Upper lobe of left lung (tissue), 6 donors: ENCODE measurements at regions not wholly inside any gene's neighbourhood (a gene's known extent, or its start where the extent isn't known, plus 50 kb on each side); places are given as distances from the start of the nearest gene placed in this dataset.
A peak's percentile ranks its signal among the peaks of the same experiment; 100 is the strongest.
"Not testable (repeated sequence)": the region's sequence is repeated elsewhere in the genome, so short reads cannot be mapped to it uniquely, and the experiment has no call there.

ENCODE experiments used
- ATAC-seq, 2 donors: fragments of 200-7000 bp; cut with Tn5 transposase; one replicate each; pipeline ENCODE4 v1.9.1; 2022; ENCODE audit warnings: mild to moderate bottlenecking in 2 of 2, moderate library complexity in 2 of 2; ENCODE audit not compliant: low FRiP score in 2 of 2
- DNase-seq, 2 donors: peaks; one replicate each; pipeline ENCODE4 v3.0.0-alpha.2; 2019 to 2020
- H3K27ac ChIP-seq, 4 donors: fragments of 200-600 bp; sonication (generic); one replicate each; pipeline ENCODE4 v1.5.1; 2016 to 2019
- H3K27me3 ChIP-seq, 4 donors: fragments of 200-600 bp; sonication (generic); one replicate each; pipeline ENCODE4 v1.5.1; 2017 to 2019
- H3K36me3 ChIP-seq, 4 donors: fragments of 200-600 bp; sonication (generic); one replicate each; pipeline ENCODE4 v1.5.1; 2016 to 2019
- H3K4me1 ChIP-seq, 4 donors: fragments of 200-600 bp; sonication (generic); one replicate each; pipeline ENCODE4 v1.5.1; 2018 to 2019
- H3K4me3 ChIP-seq, 4 donors: fragments of 200-600 bp; sonication (generic); one replicate each; pipeline ENCODE4 v1.5.1; 2017 to 2019; ENCODE audit warnings: mild to moderate bottlenecking in 2 of 4, moderate library complexity in 1 of 4
- H3K9me3 ChIP-seq, 4 donors: fragments of 200-600 bp; sonication (generic); one replicate each; pipeline ENCODE4 v1.5.1; 2018 to 2019
- EP300 ChIP-seq, 4 donors: sonication (generic); formaldehyde crosslinking; IDR thresholded peaks; one replicate each; pipeline ENCODE4 v1.5.1; 2017; ENCODE audit warnings: antibody characterized with exemption in 4 of 4, control low read depth in 2 of 4
- POLR2A ChIP-seq, 4 donors: fragments of 450-650 bp; IDR thresholded peaks; one replicate each; pipeline ENCODE4 v1.5.1; 2016 to 2017; ENCODE audit warnings: antibody characterized with exemption in 4 of 4, mild to moderate bottlenecking in 2 of 4
- POLR2AphosphoS5 ChIP-seq, 2 donors: sonication (generic); formaldehyde crosslinking; IDR thresholded peaks; one replicate each; pipeline ENCODE4 v1.5.1; 2017; ENCODE audit warnings: antibody characterized with exemption in 2 of 2
- WGBS, 2 donors: methylation state at CpG; one replicate each; pipeline ENCODE4 v1.1.5; 2017 to 2018; 5-methylcytosine and 5-hydroxymethylcytosine counted together
- TF ChIP-seq, protein P1 (sequence below), 6 experiments: fragments of 450-650 bp in 4 of 6; fragments of 200-600 bp in 2 of 6; sonication (generic) in 2 of 6; IDR thresholded peaks; one replicate each; pipeline ENCODE4 v1.5.1; 2016 to 2019; ENCODE audit warnings: antibody characterized with exemption in 6 of 6
- donor health status: DM: no; HTN: no; CAD: no; lungs with moderate emphysema.
- donor health status: DM: no; HTN: yes; CAD: no; lungs with severe emphysema.

DNA sequence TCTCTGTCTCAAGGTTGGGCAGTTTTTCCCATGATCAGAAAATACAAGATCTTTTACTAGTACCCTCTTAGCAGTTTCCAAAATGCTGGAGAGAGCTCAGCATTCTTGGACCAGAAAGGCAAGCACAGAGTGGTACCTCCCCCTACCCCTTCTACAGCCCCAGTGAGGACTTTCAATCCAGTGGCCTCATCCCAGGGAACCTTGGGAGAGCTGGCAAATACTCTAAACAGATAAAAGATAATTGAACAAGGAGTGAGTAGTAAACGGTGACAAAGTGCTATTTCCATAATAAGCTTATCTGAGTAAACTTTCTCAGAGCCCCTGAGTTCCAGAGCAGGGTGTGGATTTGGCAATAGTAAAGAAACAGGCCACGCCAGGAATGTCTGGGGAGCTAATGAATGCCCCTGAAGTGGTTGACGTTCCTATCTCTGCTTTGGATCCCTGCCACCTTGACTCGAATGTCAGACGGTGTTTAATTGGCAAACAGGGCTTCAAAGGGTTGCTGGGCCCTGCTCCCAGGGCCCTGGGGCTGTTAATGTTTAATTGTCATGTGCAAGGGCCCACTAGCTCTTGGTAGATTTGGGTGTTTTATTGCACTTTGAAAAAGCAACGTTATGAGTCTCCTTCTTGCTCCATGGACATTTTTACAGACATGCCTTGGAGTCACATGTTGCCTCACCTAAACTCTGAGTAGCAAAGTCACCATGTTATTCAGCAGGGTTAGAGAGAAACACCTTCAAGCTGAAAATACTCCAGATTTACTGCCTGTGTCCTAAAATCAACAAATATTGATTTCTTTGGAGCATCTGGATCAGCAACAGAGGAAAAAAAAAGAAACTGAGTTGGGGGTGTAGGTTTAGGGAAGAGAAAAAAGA is 239.9 kb downstream of the CYRIA start:
- WGBS, 2 donors, result 15 to 36% methylated on average over 6 of the region's 6 CpGs
- ATAC-seq, result peak; percentile 59 to 89
- Histone ChIP-seq H3K27me3 (no peaks in the 10 kb centered on the region), H3K27ac (no peak overlapping the region), H3K4me1 (peaks cover 0 to 20% (median 0%) of the 10 kb centered on the region in 4 donors), H3K4me3 (no peak overlapping the region), H3K36me3 (no peaks in the 10 kb centered on the region), H3K9me3 (no peaks in the 10 kb centered on the region)
- DNase-seq, result peak in 1 of 2 donors; percentile 62
- no peak for TF ChIP-seq EP300 (IDR thresholded peaks at IDR 0.05)
- TF ChIP-seq, protein P1, sequence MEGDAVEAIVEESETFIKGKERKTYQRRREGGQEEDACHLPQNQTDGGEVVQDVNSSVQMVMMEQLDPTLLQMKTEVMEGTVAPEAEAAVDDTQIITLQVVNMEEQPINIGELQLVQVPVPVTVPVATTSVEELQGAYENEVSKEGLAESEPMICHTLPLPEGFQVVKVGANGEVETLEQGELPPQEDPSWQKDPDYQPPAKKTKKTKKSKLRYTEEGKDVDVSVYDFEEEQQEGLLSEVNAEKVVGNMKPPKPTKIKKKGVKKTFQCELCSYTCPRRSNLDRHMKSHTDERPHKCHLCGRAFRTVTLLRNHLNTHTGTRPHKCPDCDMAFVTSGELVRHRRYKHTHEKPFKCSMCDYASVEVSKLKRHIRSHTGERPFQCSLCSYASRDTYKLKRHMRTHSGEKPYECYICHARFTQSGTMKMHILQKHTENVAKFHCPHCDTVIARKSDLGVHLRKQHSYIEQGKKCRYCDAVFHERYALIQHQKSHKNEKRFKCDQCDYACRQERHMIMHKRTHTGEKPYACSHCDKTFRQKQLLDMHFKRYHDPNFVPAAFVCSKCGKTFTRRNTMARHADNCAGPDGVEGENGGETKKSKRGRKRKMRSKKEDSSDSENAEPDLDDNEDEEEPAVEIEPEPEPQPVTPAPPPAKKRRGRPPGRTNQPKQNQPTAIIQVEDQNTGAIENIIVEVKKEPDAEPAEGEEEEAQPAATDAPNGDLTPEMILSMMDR (IDR thresholded peaks at IDR 0.05), result no peak
- no peak for TF ChIP-seq POLR2A (IDR thresholded peaks at IDR 0.05)
- TF ChIP-seq POLR2AphosphoS5 (IDR thresholded peaks at IDR 0.05), result no peak

DNA sequence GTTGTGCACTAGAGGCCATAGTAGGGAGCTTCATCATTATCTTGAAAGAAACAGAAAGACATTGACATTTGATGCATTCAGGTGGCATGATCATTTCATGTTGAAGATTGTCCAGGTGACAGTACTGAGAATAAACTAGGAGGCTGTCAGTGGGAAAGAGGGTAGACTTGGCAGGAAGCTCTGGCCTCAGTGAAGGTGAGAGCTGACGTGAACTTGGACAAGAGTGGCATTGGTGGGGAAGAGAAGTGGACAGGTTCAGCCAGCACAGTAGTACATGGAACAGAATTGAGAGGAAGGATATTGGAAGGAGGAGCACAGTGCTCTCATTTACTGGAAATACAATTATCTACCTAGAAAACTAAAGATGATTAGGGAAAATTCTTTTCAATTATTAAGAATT is 245.2 kb downstream of the CYRIA start:
- no peaks in the 10 kb centered on the region for H3K36me3 ChIP-seq
- peaks cover 0 to 4% (median 0%) of the 10 kb centered on the region in 4 donors for H3K4me1 ChIP-seq
- TF ChIP-seq POLR2A (IDR thresholded peaks at IDR 0.05), result no peak
- TF ChIP-seq EP300 (IDR thresholded peaks at IDR 0.05), result no peak
- TF ChIP-seq, protein P1 (IDR thresholded peaks at IDR 0.05), result no peak
- TF ChIP-seq POLR2AphosphoS5 (IDR thresholded peaks at IDR 0.05), result no peak
- DNase-seq (no peak), ATAC-seq (no peak)
- H3K4me3 ChIP-seq, result no peak overlapping the region
- 81 to 85% methylated on average over 1 of the region's 1 CpG for WGBS, 2 donors
- H3K9me3 ChIP-seq, result no peaks in the 10 kb centered on the region
- no peaks in the 10 kb centered on the region for H3K27me3 ChIP-seq
- H3K27ac ChIP-seq, result no peak overlapping the region

DNA sequence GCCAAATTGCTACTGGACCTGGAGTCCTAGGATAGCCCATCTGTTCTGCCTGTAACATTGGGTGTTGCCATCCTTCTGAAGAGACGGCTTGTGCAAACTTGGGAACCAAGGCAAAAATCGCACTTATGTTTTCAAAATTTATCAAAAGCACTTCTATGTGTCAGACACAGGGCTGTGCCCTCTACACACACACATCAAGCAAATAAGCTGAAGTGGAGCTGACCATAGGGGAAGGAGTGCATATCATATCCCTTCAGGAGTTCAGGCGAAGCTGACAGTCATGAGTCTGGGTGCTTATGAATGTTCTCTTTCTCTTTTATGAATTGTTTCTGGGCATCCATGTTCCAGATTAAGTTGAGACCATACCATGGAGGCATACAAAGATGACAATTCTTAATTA is 247.9 kb downstream of the CYRIA start:
- Histone ChIP-seq H3K27ac (no peak overlapping the region), H3K36me3 (no peaks in the 10 kb centered on the region), H3K9me3 (no peaks in the 10 kb centered on the region), H3K27me3 (no peaks in the 10 kb centered on the region), H3K4me3 (no peak overlapping the region), H3K4me1 (no peaks in the 10 kb centered on the region)
- ATAC-seq, result no peak
- no peak for DNase-seq
- WGBS, 2 donors, result 69 to 84% methylated on average over 3 of the region's 3 CpGs
- TF ChIP-seq EP300 (IDR thresholded peaks at IDR 0.05), result no peak
- TF ChIP-seq POLR2A (IDR thresholded peaks at IDR 0.05), result no peak
- TF ChIP-seq, protein P1 (IDR thresholded peaks at IDR 0.05), result no peak
- TF ChIP-seq POLR2AphosphoS5 (IDR thresholded peaks at IDR 0.05), result no peak

DNA sequence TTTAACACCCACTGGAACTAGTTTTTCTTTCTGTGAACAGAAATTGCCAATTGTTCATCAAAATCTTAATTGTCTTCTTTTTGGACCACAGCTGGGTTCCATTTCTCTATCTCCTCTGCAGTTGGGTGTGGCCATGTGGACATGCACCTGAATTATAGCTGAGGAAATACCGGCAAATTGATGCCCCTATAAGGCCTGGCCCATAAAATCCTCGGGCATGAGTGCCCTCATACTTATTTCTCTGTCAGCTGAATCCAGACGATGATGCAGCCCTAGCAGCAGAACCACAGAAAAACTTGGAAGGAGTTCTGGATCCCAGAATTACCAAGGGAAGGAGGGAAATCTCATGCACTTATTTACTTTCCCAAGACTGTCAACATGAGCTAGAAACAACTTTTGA is 249.0 kb downstream of the CYRIA start:
- Histone ChIP-seq H3K4me3 (no peak overlapping the region), H3K4me1 (no peaks in the 10 kb centered on the region), H3K27me3 (no peaks in the 10 kb centered on the region), H3K9me3 (no peaks in the 10 kb centered on the region), H3K27ac (no peak overlapping the region), H3K36me3 (no peaks in the 10 kb centered on the region)
- 87 to 91% methylated on average over 3 of the region's 3 CpGs for WGBS, 2 donors
- DNase-seq, result no peak
- TF ChIP-seq POLR2A (IDR thresholded peaks at IDR 0.05) (no peak), POLR2AphosphoS5 (IDR thresholded peaks at IDR 0.05) (no peak), EP300 (IDR thresholded peaks at IDR 0.05) (no peak)
- TF ChIP-seq, protein P1 (IDR thresholded peaks at IDR 0.05), result no peak
- no peak for ATAC-seq

DNA sequence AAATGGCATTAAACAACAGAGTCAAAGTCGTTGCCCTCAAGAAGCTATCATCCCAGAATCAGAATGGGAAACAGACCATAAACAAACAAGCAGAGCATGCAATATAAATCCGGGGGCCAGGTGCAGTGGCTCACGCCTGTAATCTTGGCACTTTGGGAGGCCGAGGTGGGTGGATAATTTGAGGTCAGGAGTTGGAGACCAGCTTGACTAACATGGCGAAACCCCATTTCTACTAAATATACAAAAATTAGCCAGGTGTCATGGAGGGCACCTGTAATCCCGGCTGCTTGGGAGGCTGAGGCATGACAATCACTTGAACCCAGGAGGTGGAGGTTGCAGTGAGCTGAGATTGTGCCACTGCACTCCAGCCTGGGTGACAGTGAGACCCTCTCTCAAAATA is 249.8 kb downstream of the CYRIA start:
- ATAC-seq, H3K27me3 ChIP-seq, H3K4me1 ChIP-seq, H3K4me3 ChIP-seq, DNase-seq, H3K27ac ChIP-seq, H3K36me3 ChIP-seq, H3K9me3 ChIP-seq: not testable (repeated sequence)
- WGBS, 2 donors, result 82 to 86% methylated on average over 6 of the region's 6 CpGs
